ENCODE measurements at regions not wholly inside any gene's neighbourhood (a gene's known extent, or its start where the extent isn't known, plus 50 kb on each side); places are given as distances from the start of the nearest gene placed in this dataset.

DNA sequence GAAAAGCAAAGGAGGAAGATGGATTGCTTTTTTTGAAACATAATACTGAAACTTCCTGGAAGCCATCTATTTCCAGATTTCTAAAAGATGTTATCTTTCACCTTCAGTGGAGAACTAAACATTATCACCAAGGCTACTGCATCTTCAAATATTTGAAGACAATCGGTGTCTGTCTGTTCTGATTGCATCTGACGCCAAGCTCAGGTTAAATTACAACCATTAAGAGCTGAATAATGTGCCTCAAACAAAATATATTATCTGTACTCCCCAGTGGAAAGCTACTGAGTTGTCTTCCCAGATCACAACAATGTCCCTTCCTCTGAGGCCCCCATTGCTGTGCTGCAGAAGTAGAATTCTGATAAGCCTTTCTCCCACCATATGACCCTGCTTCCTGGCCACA lies 342.3 kb downstream of the PLK2 start:
- TF ChIP-seq, protein P1, sequence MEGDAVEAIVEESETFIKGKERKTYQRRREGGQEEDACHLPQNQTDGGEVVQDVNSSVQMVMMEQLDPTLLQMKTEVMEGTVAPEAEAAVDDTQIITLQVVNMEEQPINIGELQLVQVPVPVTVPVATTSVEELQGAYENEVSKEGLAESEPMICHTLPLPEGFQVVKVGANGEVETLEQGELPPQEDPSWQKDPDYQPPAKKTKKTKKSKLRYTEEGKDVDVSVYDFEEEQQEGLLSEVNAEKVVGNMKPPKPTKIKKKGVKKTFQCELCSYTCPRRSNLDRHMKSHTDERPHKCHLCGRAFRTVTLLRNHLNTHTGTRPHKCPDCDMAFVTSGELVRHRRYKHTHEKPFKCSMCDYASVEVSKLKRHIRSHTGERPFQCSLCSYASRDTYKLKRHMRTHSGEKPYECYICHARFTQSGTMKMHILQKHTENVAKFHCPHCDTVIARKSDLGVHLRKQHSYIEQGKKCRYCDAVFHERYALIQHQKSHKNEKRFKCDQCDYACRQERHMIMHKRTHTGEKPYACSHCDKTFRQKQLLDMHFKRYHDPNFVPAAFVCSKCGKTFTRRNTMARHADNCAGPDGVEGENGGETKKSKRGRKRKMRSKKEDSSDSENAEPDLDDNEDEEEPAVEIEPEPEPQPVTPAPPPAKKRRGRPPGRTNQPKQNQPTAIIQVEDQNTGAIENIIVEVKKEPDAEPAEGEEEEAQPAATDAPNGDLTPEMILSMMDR (IDR thresholded peaks at IDR 0.05), result no peak
- TF ChIP-seq POLR2A (IDR thresholded peaks at IDR 0.05), result no peak
